ENCODE measurements at regions not wholly inside any gene's neighbourhood (a gene's known extent, or its start where the extent isn't known, plus 50 kb on each side); places are given as distances from the start of the nearest gene placed in this dataset.

DNA sequence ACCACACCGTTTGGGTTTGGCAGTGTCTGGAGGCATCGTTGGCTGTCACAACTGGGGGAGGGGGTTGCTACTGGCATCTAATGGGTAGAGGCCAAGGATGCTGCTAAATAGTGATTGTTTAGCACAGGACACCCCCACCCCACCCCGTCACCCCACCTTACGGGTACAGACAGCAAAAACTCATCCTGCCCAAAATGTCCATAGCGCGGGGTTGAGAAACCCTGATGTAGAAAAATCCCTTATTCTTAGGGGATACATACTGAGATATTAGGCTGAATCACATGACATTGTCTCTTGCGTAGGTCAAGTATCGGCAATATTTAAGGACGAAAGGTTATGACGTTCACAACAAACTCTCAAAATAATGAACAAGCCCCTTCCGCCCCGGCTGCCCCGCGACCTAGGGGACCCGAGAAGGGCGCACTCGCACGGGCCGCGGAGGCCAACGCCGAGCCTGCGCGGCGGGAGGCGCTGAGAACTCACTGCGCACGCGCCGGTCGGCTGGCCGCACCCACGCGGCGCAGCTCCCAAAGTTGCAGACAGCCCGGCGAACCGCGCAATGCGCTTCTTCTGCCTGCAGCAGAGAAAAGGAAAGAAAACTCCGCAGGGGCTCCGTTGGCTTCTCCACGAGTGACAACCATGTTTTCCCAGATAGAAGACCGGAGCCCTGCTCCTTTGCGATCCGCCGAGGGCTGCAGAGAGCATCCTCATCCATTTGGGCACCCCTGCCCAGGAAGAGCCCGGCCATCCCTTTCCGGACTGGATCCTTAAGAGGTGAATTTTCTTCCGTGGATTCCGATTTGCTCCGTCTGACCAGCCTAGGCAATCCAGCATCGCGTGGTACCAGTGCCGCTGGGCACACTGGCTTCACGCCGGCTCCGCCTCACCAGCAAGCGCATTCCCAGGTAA, 136.8 kb upstream of the CCDC54 start:
- TF ChIP-seq, protein P1, sequence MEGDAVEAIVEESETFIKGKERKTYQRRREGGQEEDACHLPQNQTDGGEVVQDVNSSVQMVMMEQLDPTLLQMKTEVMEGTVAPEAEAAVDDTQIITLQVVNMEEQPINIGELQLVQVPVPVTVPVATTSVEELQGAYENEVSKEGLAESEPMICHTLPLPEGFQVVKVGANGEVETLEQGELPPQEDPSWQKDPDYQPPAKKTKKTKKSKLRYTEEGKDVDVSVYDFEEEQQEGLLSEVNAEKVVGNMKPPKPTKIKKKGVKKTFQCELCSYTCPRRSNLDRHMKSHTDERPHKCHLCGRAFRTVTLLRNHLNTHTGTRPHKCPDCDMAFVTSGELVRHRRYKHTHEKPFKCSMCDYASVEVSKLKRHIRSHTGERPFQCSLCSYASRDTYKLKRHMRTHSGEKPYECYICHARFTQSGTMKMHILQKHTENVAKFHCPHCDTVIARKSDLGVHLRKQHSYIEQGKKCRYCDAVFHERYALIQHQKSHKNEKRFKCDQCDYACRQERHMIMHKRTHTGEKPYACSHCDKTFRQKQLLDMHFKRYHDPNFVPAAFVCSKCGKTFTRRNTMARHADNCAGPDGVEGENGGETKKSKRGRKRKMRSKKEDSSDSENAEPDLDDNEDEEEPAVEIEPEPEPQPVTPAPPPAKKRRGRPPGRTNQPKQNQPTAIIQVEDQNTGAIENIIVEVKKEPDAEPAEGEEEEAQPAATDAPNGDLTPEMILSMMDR (IDR thresholded peaks at IDR 0.05; ENCODE audit: unreplicated experiment), result no peak
- Mint-ChIP-seq H3K27ac (ENCODE audit: unreplicated experiment) (no peak overlapping the region), H3K9me3 (ENCODE audit: unreplicated experiment) (no peaks in the 10 kb centered on the region), H3K36me3 (ENCODE audit: low read depth, unreplicated experiment) (peaks cover 6% of the 10 kb centered on the region), H3K27me3 (ENCODE audit: unreplicated experiment) (peaks cover 5% of the 10 kb centered on the region), H3K4me3 (ENCODE audit: unreplicated experiment) (peak overlapping the region; percentile 98), H3K4me1 (ENCODE audit: unreplicated experiment) (peaks cover 5% of the 10 kb centered on the region)
- peak; percentile 71 for DNase-seq (ENCODE audit: low spot score)

DNA sequence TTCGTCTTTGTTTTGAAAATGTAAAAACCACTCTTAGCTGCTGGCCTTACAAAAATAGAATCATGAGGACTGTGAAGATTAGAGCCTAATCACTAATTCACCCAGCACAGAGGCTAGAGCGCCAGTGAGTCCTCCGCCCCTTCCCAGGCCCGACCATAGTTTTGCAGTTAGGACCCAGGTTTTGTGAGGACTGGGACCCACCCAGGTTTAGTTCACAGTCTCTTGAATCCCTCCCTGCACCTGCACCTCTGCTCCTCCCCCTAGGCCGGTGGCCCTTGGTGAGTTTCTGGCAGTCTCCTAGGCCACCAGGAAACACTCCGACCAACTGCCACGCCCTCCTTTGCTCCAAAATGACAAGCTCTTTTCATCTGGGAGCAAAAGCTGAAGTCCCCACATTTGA, 136.0 kb upstream of the CCDC54 start:
- H3K4me1 Mint-ChIP-seq (ENCODE audit: unreplicated experiment), result peaks cover 5% of the 10 kb centered on the region
- no peaks in the 10 kb centered on the region for H3K9me3 Mint-ChIP-seq (ENCODE audit: unreplicated experiment)
- peaks cover 3% of the 10 kb centered on the region for H3K27me3 Mint-ChIP-seq (ENCODE audit: unreplicated experiment)
- H3K27ac Mint-ChIP-seq (ENCODE audit: unreplicated experiment), result peak overlapping the region; percentile 67
- TF ChIP-seq, protein P1 (IDR thresholded peaks at IDR 0.05; ENCODE audit: unreplicated experiment), result no peak
- peak; percentile 20 for DNase-seq (ENCODE audit: low spot score)
- H3K36me3 Mint-ChIP-seq (ENCODE audit: low read depth, unreplicated experiment), result peaks cover 6% of the 10 kb centered on the region
- H3K4me3 Mint-ChIP-seq (ENCODE audit: unreplicated experiment), result peak overlapping the region; percentile 98

DNA sequence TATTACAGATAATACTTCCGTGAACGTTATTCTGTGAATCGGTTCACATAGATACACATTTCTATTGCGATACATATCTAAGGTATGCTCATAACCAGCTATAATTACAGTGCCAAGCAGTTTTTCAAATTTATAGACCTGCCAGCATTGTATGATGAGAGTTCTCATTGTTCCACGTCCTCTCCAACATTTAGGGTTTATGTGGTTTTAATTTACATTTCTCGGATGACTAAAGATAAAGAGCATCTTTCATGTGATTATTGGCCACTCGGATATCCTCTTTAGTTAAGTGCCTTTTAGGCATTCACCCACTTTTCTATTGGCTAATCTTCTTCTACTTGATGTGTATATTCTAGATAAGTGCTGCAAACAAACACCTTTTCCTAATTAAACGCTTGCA, 134.7 kb upstream of the CCDC54 start:
- Mint-ChIP-seq H3K4me3 (ENCODE audit: unreplicated experiment) (no peak overlapping the region), H3K9me3 (ENCODE audit: unreplicated experiment) (no peaks in the 10 kb centered on the region), H3K4me1 (ENCODE audit: unreplicated experiment) (peaks cover 5% of the 10 kb centered on the region), H3K27me3 (ENCODE audit: unreplicated experiment) (peaks cover 3% of the 10 kb centered on the region), H3K36me3 (ENCODE audit: low read depth, unreplicated experiment) (peaks cover 6% of the 10 kb centered on the region), H3K27ac (ENCODE audit: unreplicated experiment) (no peak overlapping the region)
- TF ChIP-seq, protein P1 (IDR thresholded peaks at IDR 0.05; ENCODE audit: unreplicated experiment), result no peak
- DNase-seq (ENCODE audit: low spot score), result no peak

DNA sequence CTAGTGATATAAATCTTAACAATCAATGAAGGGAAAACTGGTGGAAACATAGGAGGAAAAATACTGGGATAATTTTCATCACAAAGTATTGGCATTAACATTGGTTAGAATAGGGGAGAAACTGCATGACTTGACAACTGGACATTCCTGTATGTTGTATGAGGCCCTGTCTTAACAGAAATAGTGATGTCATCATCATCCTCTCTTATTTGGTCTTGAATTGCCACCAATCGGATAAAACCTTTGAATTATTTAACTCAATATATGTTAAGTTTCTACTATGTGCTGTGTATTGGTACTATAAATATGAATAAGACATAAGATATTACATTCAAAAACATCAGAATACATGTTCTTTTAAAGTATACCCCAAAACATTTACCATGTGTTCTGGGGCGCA, 130.1 kb upstream of the CCDC54 start:
- Mint-ChIP-seq H3K4me3 (ENCODE audit: unreplicated experiment) (no peak overlapping the region), H3K36me3 (ENCODE audit: low read depth, unreplicated experiment) (peaks cover 3% of the 10 kb centered on the region), H3K27ac (ENCODE audit: unreplicated experiment) (no peak overlapping the region), H3K27me3 (ENCODE audit: unreplicated experiment) (peaks cover 3% of the 10 kb centered on the region), H3K4me1 (ENCODE audit: unreplicated experiment) (peaks cover 5% of the 10 kb centered on the region), H3K9me3 (ENCODE audit: unreplicated experiment) (no peaks in the 10 kb centered on the region)
- TF ChIP-seq, protein P1 (IDR thresholded peaks at IDR 0.05; ENCODE audit: unreplicated experiment), result no peak
- DNase-seq (ENCODE audit: low spot score), result no peak

DNA sequence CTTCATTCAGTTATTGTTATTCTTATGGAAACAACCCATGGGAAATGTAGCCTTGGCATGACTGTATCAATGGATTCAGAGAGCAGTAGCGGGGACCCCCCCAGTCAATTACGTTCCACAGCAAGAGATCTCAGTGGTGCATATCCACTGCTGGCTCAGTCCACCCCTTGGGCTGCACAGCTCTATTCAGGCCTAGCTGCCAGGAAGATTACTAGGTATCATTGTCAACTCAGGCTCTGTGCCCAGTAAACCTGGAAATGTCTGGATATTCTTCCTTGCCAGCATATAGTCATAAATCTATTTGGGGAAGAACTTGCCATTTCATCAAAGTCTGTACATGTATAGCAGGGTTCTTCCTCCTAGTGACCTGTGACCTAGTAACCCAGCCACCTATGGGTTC, 128.1 kb upstream of the CCDC54 start:
- peaks cover 3% of the 10 kb centered on the region for H3K36me3 Mint-ChIP-seq (ENCODE audit: low read depth, unreplicated experiment)
- H3K9me3 Mint-ChIP-seq (ENCODE audit: unreplicated experiment), result no peaks in the 10 kb centered on the region
- no peak overlapping the region for H3K27ac Mint-ChIP-seq (ENCODE audit: unreplicated experiment)
- peaks cover 1% of the 10 kb centered on the region for H3K27me3 Mint-ChIP-seq (ENCODE audit: unreplicated experiment)
- H3K4me1 Mint-ChIP-seq (ENCODE audit: unreplicated experiment), result no peaks in the 10 kb centered on the region
- TF ChIP-seq, protein P1 (IDR thresholded peaks at IDR 0.05; ENCODE audit: unreplicated experiment), result no peak
- H3K4me3 Mint-ChIP-seq (ENCODE audit: unreplicated experiment), result no peak overlapping the region
- no peak for DNase-seq (ENCODE audit: low spot score)

All from endothelial cell (in vitro differentiated cells).